Mesenchymal stem cell (in vitro differentiated cells and primary cell): ENCODE measurements at regions not wholly inside any gene's neighbourhood (a gene's known extent, or its start where the extent isn't known, plus 50 kb on each side); places are given as distances from the start of the nearest gene placed in this dataset.

Source experiments
- DNase-seq: peaks from one replicate; pipeline ENCODE4 v3.0.0-alpha.2; 2013
- H2AFZ ChIP-seq: one replicate; pipeline ENCODE4 v1.6.1; 2013; ENCODE audit warnings: low read depth, mild to moderate bottlenecking, control low read depth, inconsistent platforms, low read length, moderate library complexity
- H2AK5ac ChIP-seq: 2 replicates; pipeline ENCODE4 v1.6.1; 2013; ENCODE audit warnings: low read length, moderate library complexity, mild to moderate bottlenecking, inconsistent platforms; ENCODE audit not compliant: severe bottlenecking
- H2BK120ac ChIP-seq: one replicate; pipeline ENCODE4 v1.6.1; 2013; ENCODE audit warnings: low read depth, mild to moderate bottlenecking, inconsistent platforms, low read length, moderate library complexity
- H2BK12ac ChIP-seq, 2 experiments: one replicate each; pipeline ENCODE4 v1.6.1; 2013; ENCODE audit warnings: inconsistent platforms in 2 of 2, low read length in 2 of 2, mild to moderate bottlenecking in 2 of 2, moderate library complexity in 2 of 2, control low read depth in 1 of 2
- H2BK15ac ChIP-seq: one replicate; pipeline ENCODE4 v1.6.1; 2013; ENCODE audit warnings: mild to moderate bottlenecking, low read depth, inconsistent platforms; ENCODE audit not compliant: poor library complexity, severe bottlenecking
- H2BK5ac ChIP-seq: 2 replicates; pipeline ENCODE4 v1.6.1; 2013; ENCODE audit warnings: low read depth, mild to moderate bottlenecking, low read length, control low read depth, inconsistent platforms; ENCODE audit not compliant: poor library complexity, severe bottlenecking
- H3K14ac ChIP-seq, 2 experiments: one replicate each; pipeline ENCODE4 v1.6.1; 2013; ENCODE audit warnings: inconsistent platforms in 2 of 2, low read length in 2 of 2, control low read depth in 1 of 2, mild to moderate bottlenecking in 1 of 2, moderate library complexity in 1 of 2
- H3K18ac ChIP-seq, 2 experiments: one replicate each; pipeline ENCODE4 v1.6.1; 2013; ENCODE audit warnings: inconsistent platforms in 2 of 2, low read length in 2 of 2, control low read depth in 1 of 2, low read depth in 1 of 2, mild to moderate bottlenecking in 1 of 2
- H3K23ac ChIP-seq, 2 experiments: one replicate each; pipeline ENCODE4 v1.6.1; 2013; ENCODE audit warnings: inconsistent platforms in 2 of 2, low read length in 2 of 2, mild to moderate bottlenecking in 2 of 2, moderate library complexity in 2 of 2, control low read depth in 1 of 2
- H3K27ac ChIP-seq: 2 replicates; pipeline ENCODE4 v1.5.1; 2013; ENCODE audit warnings: mild to moderate bottlenecking, moderate library complexity, low read length, control low read depth, inconsistent platforms; ENCODE audit not compliant: poor library complexity, severe bottlenecking
- H3K27me3 ChIP-seq, 2 experiments: 2 replicates each; pipeline versions ENCODE4 v1.6.1 to v1.7.0; 2013; ENCODE audit warnings: low read length in 2 of 2, mild to moderate bottlenecking in 2 of 2, moderate library complexity in 2 of 2, control low read depth in 1 of 2, inconsistent platforms in 1 of 2; ENCODE audit not compliant: control insufficient read depth in 1 of 2, insufficient read depth in 1 of 2
- H3K36me3 ChIP-seq, 2 experiments: 2 replicates each; pipeline versions ENCODE4 v1.6.1 to v1.7.0; 2013; ENCODE audit warnings: low read length in 2 of 2, control low read depth in 1 of 2, inconsistent platforms in 1 of 2, low read depth in 1 of 2, mild to moderate bottlenecking in 1 of 2; ENCODE audit not compliant: insufficient read depth in 2 of 2, control insufficient read depth in 1 of 2
- H3K4ac ChIP-seq, 2 experiments: one replicate each; pipeline ENCODE4 v1.6.1; 2013; ENCODE audit warnings: inconsistent platforms in 2 of 2, low read length in 2 of 2, mild to moderate bottlenecking in 2 of 2, moderate library complexity in 2 of 2, control low read depth in 1 of 2, low read depth in 1 of 2
- H3K4me1 ChIP-seq: 2 replicates; pipeline ENCODE4 v1.6.1; 2013; ENCODE audit warnings: low read depth, low read length, control low read depth; ENCODE audit not compliant: control insufficient read depth, insufficient read depth
- H3K4me2 ChIP-seq: 2 replicates; pipeline ENCODE4 v1.6.1; 2013; ENCODE audit warnings: low read length, mild to moderate bottlenecking, inconsistent platforms; ENCODE audit not compliant: poor library complexity, severe bottlenecking
- H3K4me3 ChIP-seq, 2 experiments: 2 replicates each; pipeline versions ENCODE4 v1.5.1 to v1.7.0; 2013; ENCODE audit warnings: low read length in 2 of 2, mild to moderate bottlenecking in 2 of 2, control low read depth in 1 of 2, low read depth in 1 of 2; ENCODE audit not compliant: insufficient read depth in 1 of 2
- H3K79me1 ChIP-seq: replicated peaks from 2 replicates; pipeline ENCODE4 v1.6.1; 2013; ENCODE audit warnings: mild to moderate bottlenecking, control low read depth, low read length, inconsistent platforms; ENCODE audit not compliant: poor library complexity, severe bottlenecking
- H3K9ac ChIP-seq: 2 replicates; pipeline ENCODE4 v1.7.0; 2013; ENCODE audit warnings: mild to moderate bottlenecking, low read length, moderate library complexity
- H3K9me3 ChIP-seq: 2 replicates; pipeline ENCODE4 v1.7.0; 2013; ENCODE audit warnings: mild to moderate bottlenecking, low read length; ENCODE audit not compliant: control insufficient read depth
- H4K8ac ChIP-seq: one replicate; pipeline ENCODE4 v1.6.1; 2013; ENCODE audit warnings: inconsistent platforms, mild to moderate bottlenecking, low read length, moderate library complexity
- H4K91ac ChIP-seq: one replicate; pipeline ENCODE4 v1.6.1; 2013; ENCODE audit warnings: mild to moderate bottlenecking, low read length, inconsistent platforms
- WGBS: methylation state at CpG from one replicate; pipeline ENCODE4 v1.1.7; 2013; ENCODE audit warnings: mixed read lengths; 5-methylcytosine and 5-hydroxymethylcytosine counted together

DNA sequence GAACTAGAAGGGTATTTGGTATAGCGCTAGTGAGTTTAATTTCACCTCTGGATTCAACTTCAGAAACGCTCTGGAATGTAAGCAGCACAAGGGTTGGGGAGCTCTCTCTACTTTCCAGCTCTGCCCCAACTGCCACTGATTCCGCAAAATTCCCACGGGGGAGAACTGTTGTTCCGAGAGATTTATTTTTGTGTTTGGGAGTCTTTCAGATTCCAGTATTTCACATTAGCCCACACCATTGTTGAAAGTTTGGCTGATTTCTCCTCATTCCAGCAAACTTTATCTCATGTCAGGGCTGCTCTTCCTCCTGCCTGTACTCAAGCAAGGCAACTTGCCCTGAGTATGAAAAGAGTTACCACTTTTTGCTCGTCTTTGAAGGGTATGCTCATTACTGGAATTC lies 198.5 kb upstream of the EGFLAM start:
- Histone ChIP-seq H4K8ac (no peak overlapping the region), H2BK12ac (no peak overlapping the region), H2BK15ac (no peak overlapping the region), H3K4ac (peak overlapping the region in 1 of 2 experiments; percentile 35), H3K23ac (no peak overlapping the region), H3K18ac (peak overlapping the region; percentile 58 to 80), H3K4me2 (no peak overlapping the region), H2BK5ac (peak overlapping the region; percentile 57), H3K9ac (no peak overlapping the region), H3K27ac (peak overlapping the region; percentile 71), H3K4me1 (no peaks in the 10 kb centered on the region), H3K9me3 (no peaks in the 10 kb centered on the region), H3K36me3 (no peaks in the 10 kb centered on the region), H3K14ac (no peak overlapping the region), H4K91ac (no peak overlapping the region), H3K79me1 (no peaks in the 10 kb centered on the region), H2AK5ac (peak overlapping the region; percentile 69), H2AFZ (no peak overlapping the region), H2BK120ac (no peak overlapping the region), H3K27me3 (peaks cover 0 to 11% of the 10 kb centered on the region in 2 experiments), H3K4me3 (no peak overlapping the region)
- peak; percentile 56 for DNase-seq
- WGBS: 49% methylated on average over 4 of the region's 6 CpGs

- Histone ChIP-seq H3K79me1 (no peaks in the 10 kb centered on the region), H4K8ac (no peak overlapping the region), H3K18ac (no peak overlapping the region), H3K9ac (no peak overlapping the region), H2BK5ac (no peak overlapping the region), H2BK15ac (no peak overlapping the region), H3K4ac (no peak overlapping the region), H2BK12ac (no peak overlapping the region), H3K23ac (no peak overlapping the region), H4K91ac (no peak overlapping the region), H3K4me1 (no peaks in the 10 kb centered on the region), H3K4me2 (no peak overlapping the region), H3K14ac (no peak overlapping the region), H3K36me3 (no peaks in the 10 kb centered on the region), H2AK5ac (no peak overlapping the region), H3K4me3 (no peak overlapping the region), H3K27me3 (peaks cover 0 to 16% of the 10 kb centered on the region in 2 experiments), H2BK120ac (no peak overlapping the region), H2AFZ (peak overlapping the region; percentile 31), H3K27ac (no peak overlapping the region), H3K9me3 (no peaks in the 10 kb centered on the region)
- WGBS: 66% methylated on average over 9 of the region's 12 CpGs
- DNase-seq: peak; percentile 6
These were observed 206.4 kb upstream of the EGFLAM start for GRCh38 chr5:38051711-38052511.

- H2BK5ac ChIP-seq: no peak overlapping the region
- no peak overlapping the region for H2BK15ac ChIP-seq
- DNase-seq: no peak
- no peak overlapping the region for H4K91ac ChIP-seq
- no peak overlapping the region for H4K8ac ChIP-seq
- H3K18ac ChIP-seq: no peak overlapping the region
- no peak overlapping the region for H3K9ac ChIP-seq
- H3K4ac ChIP-seq: no peak overlapping the region
- H2AK5ac ChIP-seq: no peak overlapping the region
- H3K79me1 ChIP-seq: no peaks in the 10 kb centered on the region
- no peak overlapping the region for H3K4me2 ChIP-seq
- H3K23ac ChIP-seq: no peak overlapping the region
- H3K27me3 ChIP-seq: peaks cover 0 to 30% of the 10 kb centered on the region in 2 experiments
- no peaks in the 10 kb centered on the region for H3K9me3 ChIP-seq
- H2AFZ ChIP-seq: no peak overlapping the region
- H3K4me3 ChIP-seq: no peak overlapping the region
- H3K27ac ChIP-seq: no peak overlapping the region
- no peak overlapping the region for H2BK12ac ChIP-seq
- WGBS: 69% methylated on average over 3 of the region's 3 CpGs
- no peaks in the 10 kb centered on the region for H3K4me1 ChIP-seq
- H2BK120ac ChIP-seq: no peak overlapping the region
- no peaks in the 10 kb centered on the region for H3K36me3 ChIP-seq
- no peak overlapping the region for H3K14ac ChIP-seq
These were observed 208.6 kb upstream of the GDNF start for GRCh38 chr5:38048400-38048799.

- 91% methylated on average over 7 of the region's 7 CpGs for WGBS
- Histone ChIP-seq H2BK12ac (no peak overlapping the region), H2BK120ac (no peak overlapping the region), H3K4me2 (no peak overlapping the region), H4K8ac (no peak overlapping the region), H2BK15ac (no peak overlapping the region), H3K9ac (no peak overlapping the region), H2AFZ (no peak overlapping the region), H3K4me1 (no peaks in the 10 kb centered on the region), H2AK5ac (no peak overlapping the region), H3K4me3 (no peak overlapping the region), H3K9me3 (no peaks in the 10 kb centered on the region), H2BK5ac (no peak overlapping the region), H3K18ac (peak overlapping the region in 1 of 2 experiments; percentile 48), H3K4ac (no peak overlapping the region), H4K91ac (no peak overlapping the region), H3K27me3 (peaks cover under 1 to 45% of the 10 kb centered on the region in 2 experiments), H3K36me3 (no peaks in the 10 kb centered on the region), H3K23ac (no peak overlapping the region), H3K79me1 (no peaks in the 10 kb centered on the region), H3K27ac (no peak overlapping the region), H3K14ac (no peak overlapping the region)
- no peak for DNase-seq
These were observed 206.3 kb upstream of the GDNF start for GRCh38 chr5:38046103-38046502.
